ENCODE measurements at regions not wholly inside any gene's neighbourhood (a gene's known extent, or its start where the extent isn't known, plus 50 kb on each side); places are given as distances from the start of the nearest gene placed in this dataset.

GRCh38 chr6:15073344-15073789 is 172.5 kb upstream of the JARID2 start:
- Histone ChIP-seq H3K27me3 (ENCODE audit: insufficient read depth, low read depth, low read length) (no peaks in the 10 kb centered on the region), H3K9me2 (ENCODE audit: insufficient read depth, low read length) (no peaks in the 10 kb centered on the region), H3K36me3 (ENCODE audit: insufficient read depth, low read length) (no peaks in the 10 kb centered on the region), H3K9ac (ENCODE audit: low read length) (no peak overlapping the region), H3K4me3 (ENCODE audit: low read length) (no peak overlapping the region), H3K4me2 (ENCODE audit: low read length) (no peak overlapping the region), H2AFZ (ENCODE audit: low read depth, low read length) (no peak overlapping the region), H3F3A (ENCODE audit: insufficient read depth, low read length, poor library complexity, severe bottlenecking) (no peaks in the 10 kb centered on the region), H3K27ac (ENCODE audit: low read length) (no peak overlapping the region), H4K20me1 (ENCODE audit: insufficient read depth) (no peaks in the 10 kb centered on the region), H3K9me3 (ENCODE audit: low read length) (no peaks in the 10 kb centered on the region), H3K79me2 (replicated peaks; ENCODE audit: insufficient read depth, low read length) (no peaks in the 10 kb centered on the region)
- TF ChIP-seq TAF1 (IDR thresholded peaks at IDR 0.05; ENCODE audit: low read depth) (no peak), CTCF (IDR thresholded peaks at IDR 0.05; ENCODE audit: poor library complexity, severe bottlenecking) (no peak), POLR2AphosphoS5 (IDR thresholded peaks at IDR 0.05) (no peak), SMC3 (conservative IDR thresholded peaks at IDR 0.05; ENCODE audit: poor library complexity) (no peak), EP300 (conservative IDR thresholded peaks at IDR 0.05; ENCODE audit: poor library complexity, severe bottlenecking) (no peak), RAD21 (conservative IDR thresholded peaks at IDR 0.05) (no peak), EZH2 (IDR thresholded peaks at IDR 0.05; ENCODE audit: borderline replicate concordance, insufficient read depth, low read length, poor library complexity, severe bottlenecking) (no peak), MXI1 (conservative IDR thresholded peaks at IDR 0.05; ENCODE audit: poor library complexity, severe bottlenecking) (no peak)
- TF ChIP-seq, protein P1, sequence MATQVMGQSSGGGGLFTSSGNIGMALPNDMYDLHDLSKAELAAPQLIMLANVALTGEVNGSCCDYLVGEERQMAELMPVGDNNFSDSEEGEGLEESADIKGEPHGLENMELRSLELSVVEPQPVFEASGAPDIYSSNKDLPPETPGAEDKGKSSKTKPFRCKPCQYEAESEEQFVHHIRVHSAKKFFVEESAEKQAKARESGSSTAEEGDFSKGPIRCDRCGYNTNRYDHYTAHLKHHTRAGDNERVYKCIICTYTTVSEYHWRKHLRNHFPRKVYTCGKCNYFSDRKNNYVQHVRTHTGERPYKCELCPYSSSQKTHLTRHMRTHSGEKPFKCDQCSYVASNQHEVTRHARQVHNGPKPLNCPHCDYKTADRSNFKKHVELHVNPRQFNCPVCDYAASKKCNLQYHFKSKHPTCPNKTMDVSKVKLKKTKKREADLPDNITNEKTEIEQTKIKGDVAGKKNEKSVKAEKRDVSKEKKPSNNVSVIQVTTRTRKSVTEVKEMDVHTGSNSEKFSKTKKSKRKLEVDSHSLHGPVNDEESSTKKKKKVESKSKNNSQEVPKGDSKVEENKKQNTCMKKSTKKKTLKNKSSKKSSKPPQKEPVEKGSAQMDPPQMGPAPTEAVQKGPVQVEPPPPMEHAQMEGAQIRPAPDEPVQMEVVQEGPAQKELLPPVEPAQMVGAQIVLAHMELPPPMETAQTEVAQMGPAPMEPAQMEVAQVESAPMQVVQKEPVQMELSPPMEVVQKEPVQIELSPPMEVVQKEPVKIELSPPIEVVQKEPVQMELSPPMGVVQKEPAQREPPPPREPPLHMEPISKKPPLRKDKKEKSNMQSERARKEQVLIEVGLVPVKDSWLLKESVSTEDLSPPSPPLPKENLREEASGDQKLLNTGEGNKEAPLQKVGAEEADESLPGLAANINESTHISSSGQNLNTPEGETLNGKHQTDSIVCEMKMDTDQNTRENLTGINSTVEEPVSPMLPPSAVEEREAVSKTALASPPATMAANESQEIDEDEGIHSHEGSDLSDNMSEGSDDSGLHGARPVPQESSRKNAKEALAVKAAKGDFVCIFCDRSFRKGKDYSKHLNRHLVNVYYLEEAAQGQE (IDR thresholded peaks at IDR 0.05; ENCODE audit: borderline replicate concordance): no peak

DNA sequence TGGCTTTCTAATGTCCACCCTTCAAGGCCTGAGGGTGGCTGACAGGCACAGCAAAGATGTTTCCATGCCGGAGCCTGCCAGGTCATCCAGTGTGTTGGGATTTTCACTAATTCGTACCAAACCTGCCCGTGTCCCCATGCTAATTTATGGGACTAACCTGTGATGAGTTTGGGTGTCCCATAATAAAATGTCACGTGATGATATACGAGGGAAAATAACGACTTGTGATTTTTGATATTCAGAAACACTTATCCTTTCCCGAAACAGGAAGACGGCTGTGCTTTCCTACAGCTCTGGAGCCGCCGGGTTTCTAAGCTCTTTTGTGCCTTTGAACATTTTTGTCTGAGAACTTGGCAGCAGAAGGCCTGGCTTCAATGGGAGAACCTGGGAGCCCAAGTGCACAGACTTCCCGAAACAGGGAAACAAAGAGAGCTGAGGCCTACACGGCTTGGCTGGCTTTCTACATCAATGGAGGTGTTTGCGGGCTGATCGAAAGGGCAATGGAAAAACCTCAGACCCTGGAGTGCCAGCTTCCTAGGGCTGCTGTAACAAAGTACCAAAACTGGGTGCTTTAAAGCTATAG is 171.9 kb upstream of the JARID2 start:
- Histone ChIP-seq H3K79me2 (replicated peaks; ENCODE audit: insufficient read depth, low read length) (no peaks in the 10 kb centered on the region), H3K4me2 (ENCODE audit: low read length) (no peak overlapping the region), H3K36me3 (ENCODE audit: insufficient read depth, low read length) (no peaks in the 10 kb centered on the region), H3K27ac (ENCODE audit: low read length) (no peak overlapping the region), H2AFZ (ENCODE audit: low read depth, low read length) (no peak overlapping the region), H4K20me1 (ENCODE audit: insufficient read depth) (no peaks in the 10 kb centered on the region), H3F3A (ENCODE audit: insufficient read depth, low read length, poor library complexity, severe bottlenecking) (no peaks in the 10 kb centered on the region), H3K9ac (ENCODE audit: low read length) (no peak overlapping the region), H3K27me3 (ENCODE audit: insufficient read depth, low read depth, low read length) (no peaks in the 10 kb centered on the region), H3K4me3 (ENCODE audit: low read length) (no peak overlapping the region), H3K9me2 (ENCODE audit: insufficient read depth, low read length) (no peaks in the 10 kb centered on the region), H3K9me3 (ENCODE audit: low read length) (no peaks in the 10 kb centered on the region)
- TF ChIP-seq RAD21 (conservative IDR thresholded peaks at IDR 0.05): no peak
- no peak for TF ChIP-seq EZH2 (IDR thresholded peaks at IDR 0.05; ENCODE audit: borderline replicate concordance, insufficient read depth, low read length, poor library complexity, severe bottlenecking)
- no peak for TF ChIP-seq CTCF (IDR thresholded peaks at IDR 0.05; ENCODE audit: poor library complexity, severe bottlenecking)
- TF ChIP-seq MXI1 (conservative IDR thresholded peaks at IDR 0.05; ENCODE audit: poor library complexity, severe bottlenecking): no peak
- no peak for TF ChIP-seq SMC3 (conservative IDR thresholded peaks at IDR 0.05; ENCODE audit: poor library complexity)
- TF ChIP-seq TAF1 (IDR thresholded peaks at IDR 0.05; ENCODE audit: low read depth): no peak
- no peak for TF ChIP-seq POLR2AphosphoS5 (IDR thresholded peaks at IDR 0.05)
- no peak for TF ChIP-seq EP300 (conservative IDR thresholded peaks at IDR 0.05; ENCODE audit: poor library complexity, severe bottlenecking)
- TF ChIP-seq, protein P1 (IDR thresholded peaks at IDR 0.05; ENCODE audit: borderline replicate concordance): no peak
